ENCODE measurements at regions not wholly inside any gene's neighbourhood (a gene's known extent, or its start where the extent isn't known, plus 50 kb on each side); places are given as distances from the start of the nearest gene placed in this dataset.

DNA sequence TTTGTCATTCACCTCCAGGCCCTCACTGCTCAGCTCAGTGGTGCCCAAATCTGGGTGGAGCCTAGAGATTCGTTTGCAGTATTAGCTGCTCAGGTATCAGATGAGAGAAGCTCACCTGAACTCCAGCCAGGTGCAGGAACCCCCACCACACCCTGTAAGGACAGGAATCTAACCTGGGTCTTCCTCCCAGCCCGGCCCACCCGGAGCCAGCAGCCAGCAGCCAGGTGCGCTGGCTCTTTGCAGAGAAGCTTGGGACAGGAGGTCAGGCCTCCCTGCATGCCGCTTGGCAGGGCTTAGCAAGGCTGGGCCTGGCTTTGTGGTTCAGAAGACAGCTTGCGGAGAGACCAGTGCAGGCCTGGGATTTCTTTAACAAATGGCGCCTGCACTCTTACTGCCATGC is 125.6 kb upstream of the MYL2 start:
- in situ Hi-C loops (cut with MboI) = no loop called here
- H3K27ac ChIP-seq (ENCODE audit: control insufficient read depth, insufficient read depth) = no peak overlapping the region
- no peaks in the 10 kb centered on the region for H4K20me1 ChIP-seq (ENCODE audit: control insufficient read depth, insufficient read depth)
- no peak overlapping the region for H2AFZ ChIP-seq (ENCODE audit: control insufficient read depth, low read depth, low read length)
- H3K36me3 ChIP-seq (ENCODE audit: control insufficient read depth in 2 of 2, insufficient read depth in 2 of 2, low read length in 1 of 2) = no peaks in the 10 kb centered on the region
- no peak overlapping the region for H3K9ac ChIP-seq (ENCODE audit: control insufficient read depth, insufficient read depth, low read length)
- POLR2A ChIA-PET = no interaction called here
- SMC1A ChIA-PET (ENCODE audit: uncharacterized antibody, unreplicated experiment) = no interaction called here
- 57% methylated on average over 7 of the region's 7 CpGs for WGBS (ENCODE audit: insufficient coverage, insufficient replicate concordance, low lambda C conversion rate, missing lambda C conversion rate)
- CTCF ChIA-PET = no interaction called here
- RAD21 ChIA-PET (ENCODE audit: unreplicated experiment) = no interaction called here
- no peaks in the 10 kb centered on the region for H3K4me1 ChIP-seq (ENCODE audit: control insufficient read depth, insufficient read depth, low read length)
- BruUV-seq (replicated peaks) = no TSS peak
- intact Hi-C loops (cut with micrococcal nuclease; ENCODE audit: unreplicated experiment) = no loop called here
- no peaks in the 10 kb centered on the region for H3K9me3 ChIP-seq (replicated peaks; ENCODE audit: control insufficient read depth, insufficient read depth, low read length)
- H3K27me3 ChIP-seq (replicated peaks in 1 of 2; ENCODE audit: control insufficient read depth in 2 of 2, insufficient read depth in 2 of 2, low read length in 1 of 2) = 0 out of 4 replicates have a peak, but pooled peaks cover 0 to 1% of the 10 kb centered on the region in 2 experiments
- no peak overlapping the region for H3K4me3 ChIP-seq
- no peak for TF ChIP-seq CBX3 (IDR thresholded peaks at IDR 0.05; ENCODE audit: borderline replicate concordance, low read depth)
- TF ChIP-seq IKZF1 (conservative IDR thresholded peaks at IDR 0.05) = no peak
- TF ChIP-seq, protein P1, sequence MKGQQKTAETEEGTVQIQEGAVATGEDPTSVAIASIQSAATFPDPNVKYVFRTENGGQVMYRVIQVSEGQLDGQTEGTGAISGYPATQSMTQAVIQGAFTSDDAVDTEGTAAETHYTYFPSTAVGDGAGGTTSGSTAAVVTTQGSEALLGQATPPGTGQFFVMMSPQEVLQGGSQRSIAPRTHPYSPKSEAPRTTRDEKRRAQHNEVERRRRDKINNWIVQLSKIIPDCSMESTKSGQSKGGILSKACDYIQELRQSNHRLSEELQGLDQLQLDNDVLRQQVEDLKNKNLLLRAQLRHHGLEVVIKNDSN (IDR thresholded peaks at IDR 0.05; ENCODE audit: borderline replicate concordance, extremely low read length, insufficient read depth, low read depth, low read length) = no peak
- no peak for TF ChIP-seq PAX5 (IDR thresholded peaks at IDR 0.05; ENCODE audit: borderline replicate concordance, low read depth, low read length)
- TF ChIP-seq RAD21 (IDR thresholded peaks at IDR 0.05; ENCODE audit: insufficient read depth, low read depth, low read length) = no peak
- TF ChIP-seq SPI1 (IDR thresholded peaks at IDR 0.05; ENCODE audit: borderline replicate concordance, insufficient read depth, low read depth, low read length) = no peak
- no peak for TF ChIP-seq GABPA (IDR thresholded peaks at IDR 0.05; ENCODE audit: low read depth)
- TF ChIP-seq TCF3 (IDR thresholded peaks at IDR 0.05; ENCODE audit: borderline replicate concordance, insufficient read depth, low read depth, low read length) = no peak
- no peak for TF ChIP-seq TARDBP (IDR thresholded peaks at IDR 0.05; ENCODE audit: borderline replicate concordance)
- no peak for TF ChIP-seq MXI1 (IDR thresholded peaks at IDR 0.05; ENCODE audit: low read depth, low read length)
- TF ChIP-seq CTCF (IDR thresholded peaks at IDR 0.05 in 2 of 3, conservative IDR thresholded peaks at IDR 0.05 in 1 of 3; ENCODE audit: control insufficient read depth in 2 of 3, extremely low read depth in 1 of 3, insufficient read depth in 1 of 3, low read depth in 3 of 3, low read length in 3 of 3) = no peak
- no peak for TF ChIP-seq ZNF687 (IDR thresholded peaks at IDR 0.05)
- TF ChIP-seq GATAD2B (conservative IDR thresholded peaks at IDR 0.05; ENCODE audit: low read depth) = no peak
- TF ChIP-seq, protein P2, sequence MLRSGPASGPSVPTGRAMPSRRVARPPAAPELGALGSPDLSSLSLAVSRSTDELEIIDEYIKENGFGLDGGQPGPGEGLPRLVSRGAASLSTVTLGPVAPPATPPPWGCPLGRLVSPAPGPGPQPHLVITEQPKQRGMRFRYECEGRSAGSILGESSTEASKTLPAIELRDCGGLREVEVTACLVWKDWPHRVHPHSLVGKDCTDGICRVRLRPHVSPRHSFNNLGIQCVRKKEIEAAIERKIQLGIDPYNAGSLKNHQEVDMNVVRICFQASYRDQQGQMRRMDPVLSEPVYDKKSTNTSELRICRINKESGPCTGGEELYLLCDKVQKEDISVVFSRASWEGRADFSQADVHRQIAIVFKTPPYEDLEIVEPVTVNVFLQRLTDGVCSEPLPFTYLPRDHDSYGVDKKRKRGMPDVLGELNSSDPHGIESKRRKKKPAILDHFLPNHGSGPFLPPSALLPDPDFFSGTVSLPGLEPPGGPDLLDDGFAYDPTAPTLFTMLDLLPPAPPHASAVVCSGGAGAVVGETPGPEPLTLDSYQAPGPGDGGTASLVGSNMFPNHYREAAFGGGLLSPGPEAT (IDR thresholded peaks at IDR 0.05; ENCODE audit: low read depth) = no peak
- TF ChIP-seq RUNX3 (IDR thresholded peaks at IDR 0.05; ENCODE audit: low read length) = no peak
- no peak for TF ChIP-seq SMAD5 (IDR thresholded peaks at IDR 0.05; ENCODE audit: low read depth)
- TF ChIP-seq ZNF384 (IDR thresholded peaks at IDR 0.05; ENCODE audit: borderline replicate concordance, low read depth, low read length) = no peak
- no peak for DNase-seq (ENCODE audit: low read depth, low spot score)
- no peak overlapping the region for H3K4me2 ChIP-seq (ENCODE audit: control insufficient read depth, insufficient read depth)
- no peak for ATAC-seq
- H3K79me2 ChIP-seq (ENCODE audit: control insufficient read depth, insufficient read depth, low read length) = no peaks in the 10 kb centered on the region
- no peak for FAIRE-seq
